A549 (cell line): ENCODE measurements at regions not wholly inside any gene's neighbourhood (a gene's known extent, or its start where the extent isn't known, plus 50 kb on each side); places are given as distances from the start of the nearest gene placed in this dataset.

Experiments
- BHLHE40 ChIP-seq: IDR thresholded peaks from 2 replicates; pipeline ENCODE4 v1.6.1; 2012; ENCODE audit warnings: low read depth, low read length, inconsistent platforms
- CTCF ChIP-seq: fragments of >200 bp; sonication (Bioruptor Twin); formaldehyde crosslinking; IDR thresholded peaks from 3 replicates; pipeline ENCODE4 v1.5.1; 2016
- EP300 ChIP-seq, 2 experiments: fragments of >200 bp; sonication (Bioruptor Twin); formaldehyde crosslinking; IDR thresholded peaks; 2 replicates in 1 of 2; 3 replicates in 1 of 2; pipeline ENCODE4 v1.6.1; 2016 to 2017
- JUN ChIP-seq, 2 experiments: fragments of >200 bp; sonication (Bioruptor Twin); formaldehyde crosslinking; IDR thresholded peaks; 2 replicates in 1 of 2; 3 replicates in 1 of 2; pipeline ENCODE4 v1.6.1; 2016 to 2017
- MAFK ChIP-seq: fragments of 450-650 bp; IDR thresholded peaks from 2 replicates; pipeline ENCODE4 v1.6.1; 2014; ENCODE audit not compliant: partially characterized antibody
- NPAS2 ChIP-seq: fragments of 250-450 bp; sonication (Bioruptor Pico); IDR thresholded peaks from 2 replicates; pipeline ENCODE4 v1.8.0; 2022; ENCODE audit warnings: mild to moderate bottlenecking, moderate library complexity, borderline replicate concordance
- RFX5 ChIP-seq: fragments of 450-650 bp; IDR thresholded peaks from 2 replicates; pipeline ENCODE4 v1.7.1; 2014; ENCODE audit warnings: antibody characterized with exemption, mild to moderate bottlenecking, moderate library complexity
- TF ChIP-seq, protein P1 (sequence below): IDR thresholded peaks from 2 replicates; pipeline ENCODE4 v1.6.1; 2012

DNA sequence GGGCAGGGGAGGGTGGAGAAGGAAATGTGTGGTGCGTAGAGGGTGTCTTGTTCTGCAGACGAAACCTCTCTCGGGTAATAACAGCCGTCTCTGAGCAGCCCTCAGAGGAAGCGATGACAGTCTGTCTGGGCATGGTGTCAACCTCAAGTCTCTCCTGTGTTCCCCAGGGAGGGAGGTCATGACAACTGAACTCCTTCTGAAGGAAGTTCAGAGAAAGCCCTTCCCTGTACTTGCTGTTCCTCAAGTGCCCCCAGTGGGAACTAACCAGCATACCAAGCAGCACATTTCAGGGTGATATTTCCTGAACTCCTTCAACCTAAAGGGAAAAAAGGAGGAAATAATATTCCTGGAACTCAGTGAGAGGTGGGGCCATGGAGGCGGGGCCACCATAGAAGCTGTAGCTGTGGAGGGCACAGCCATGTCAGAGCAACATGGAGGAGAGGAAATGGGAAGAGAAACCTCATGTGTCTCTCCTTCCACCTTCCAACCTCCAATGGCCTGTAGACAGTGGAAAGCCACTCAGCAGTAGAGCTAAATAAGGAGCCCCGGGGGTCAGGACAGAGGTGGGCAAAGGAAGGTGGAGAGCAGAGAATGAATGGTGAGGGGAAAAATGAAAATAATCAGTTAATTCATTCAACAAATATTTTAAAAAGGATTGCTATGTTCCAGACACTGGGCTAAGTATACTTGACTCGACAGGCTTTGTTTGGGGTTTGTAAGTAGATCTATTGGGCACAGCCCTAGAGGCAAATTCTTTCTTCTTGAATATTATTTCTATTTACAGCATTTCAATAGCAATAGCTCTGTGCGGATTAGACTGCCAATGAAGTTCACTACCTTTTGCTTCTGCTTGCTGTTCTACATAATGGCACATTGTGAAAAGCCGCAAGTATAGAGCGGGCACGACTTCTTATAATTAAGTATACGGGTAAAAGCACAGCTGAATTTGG is 61.0 kb upstream of the AOAH start:
- TF ChIP-seq RFX5 (no peak), NPAS2 (CRISPR knock-in tag) (no peak), EP300 (IDR thresholded peaks at IDR 0.05) (no peak), CTCF (no peak), JUN (IDR thresholded peaks at IDR 0.05) (no peak), MAFK (no peak), BHLHE40 (no peak)
- TF ChIP-seq, protein P1, sequence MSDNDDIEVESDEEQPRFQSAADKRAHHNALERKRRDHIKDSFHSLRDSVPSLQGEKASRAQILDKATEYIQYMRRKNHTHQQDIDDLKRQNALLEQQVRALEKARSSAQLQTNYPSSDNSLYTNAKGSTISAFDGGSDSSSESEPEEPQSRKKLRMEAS = no peak
